LHCN-M2 (cell line): ENCODE measurements at regions not wholly inside any gene's neighbourhood (a gene's known extent, or its start where the extent isn't known, plus 50 kb on each side); places are given as distances from the start of the nearest gene placed in this dataset.

Experiments
- DNase-seq: peaks from one replicate; pipeline ENCODE4 v3.0.0-alpha.2; 2012; ENCODE audit warnings: low read depth

- DNase-seq, result no peak
These were observed 153.4 kb downstream of the C1orf94 start for GRCh38 chr1:34330061-34330460.

GRCh38 chr1:34331020-34331926, 154.6 kb downstream of the C1orf94 start:
- no peak for DNase-seq

GRCh38 chr1:34332996-34333395, 156.3 kb downstream of the C1orf94 start:
- no peak for DNase-seq

GRCh38 chr1:34338871-34339270, 162.2 kb downstream of the C1orf94 start:
- no peak for DNase-seq

- no peak for DNase-seq
These were observed 165.2 kb downstream of the C1orf94 start for GRCh38 chr1:34341896-34342295.

GRCh38 chr1:34342334-34342733, 165.6 kb downstream of the C1orf94 start:
- DNase-seq, result no peak

- DNase-seq, result no peak
These were observed 169.4 kb downstream of the C1orf94 start for GRCh38 chr1:34346128-34346527.

GRCh38 chr1:34353409-34353808, 176.7 kb downstream of the C1orf94 start:
- no peak for DNase-seq

GRCh38 chr1:34354367-34354766, 177.7 kb downstream of the C1orf94 start:
- no peak for DNase-seq

- no peak for DNase-seq
These were observed 180.1 kb downstream of the C1orf94 start for GRCh38 chr1:34356853-34357252.

- DNase-seq, result no peak
These were observed 181.9 kb downstream of the C1orf94 start for GRCh38 chr1:34358636-34359035.

- DNase-seq, result no peak
These were observed 182.7 kb downstream of the C1orf94 start for GRCh38 chr1:34359411-34359810.

GRCh38 chr1:34360574-34360973, 183.9 kb downstream of the C1orf94 start:
- DNase-seq, result no peak

GRCh38 chr1:34361121-34361520, 184.4 kb downstream of the C1orf94 start:
- DNase-seq, result no peak

GRCh38 chr1:34361781-34362357, 185.2 kb downstream of the C1orf94 start:
- no peak for DNase-seq

GRCh38 chr1:34362949-34363348, 186.2 kb downstream of the C1orf94 start:
- no peak for DNase-seq

- no peak for DNase-seq
These were observed 186.7 kb downstream of the C1orf94 start for GRCh38 chr1:34363447-34363846.

- no peak for DNase-seq
These were observed 187.2 kb downstream of the C1orf94 start for GRCh38 chr1:34363915-34364314.

GRCh38 chr1:34364376-34364775, 187.7 kb downstream of the C1orf94 start:
- no peak for DNase-seq

GRCh38 chr1:34365295-34365694, 188.6 kb downstream of the C1orf94 start:
- no peak for DNase-seq

GRCh38 chr1:34366875-34367624, 190.3 kb downstream of the C1orf94 start:
- DNase-seq, result no peak

GRCh38 chr1:34367954-34368353, 191.2 kb downstream of the C1orf94 start:
- DNase-seq, result no peak
